ENCODE measurements at regions not wholly inside any gene's neighbourhood (a gene's known extent, or its start where the extent isn't known, plus 50 kb on each side); places are given as distances from the start of the nearest gene placed in this dataset.

GRCh38 chr2:216754812-216755211, 59.5 kb upstream of the IGFBP5 start:
- TF ChIP-seq, protein P1, sequence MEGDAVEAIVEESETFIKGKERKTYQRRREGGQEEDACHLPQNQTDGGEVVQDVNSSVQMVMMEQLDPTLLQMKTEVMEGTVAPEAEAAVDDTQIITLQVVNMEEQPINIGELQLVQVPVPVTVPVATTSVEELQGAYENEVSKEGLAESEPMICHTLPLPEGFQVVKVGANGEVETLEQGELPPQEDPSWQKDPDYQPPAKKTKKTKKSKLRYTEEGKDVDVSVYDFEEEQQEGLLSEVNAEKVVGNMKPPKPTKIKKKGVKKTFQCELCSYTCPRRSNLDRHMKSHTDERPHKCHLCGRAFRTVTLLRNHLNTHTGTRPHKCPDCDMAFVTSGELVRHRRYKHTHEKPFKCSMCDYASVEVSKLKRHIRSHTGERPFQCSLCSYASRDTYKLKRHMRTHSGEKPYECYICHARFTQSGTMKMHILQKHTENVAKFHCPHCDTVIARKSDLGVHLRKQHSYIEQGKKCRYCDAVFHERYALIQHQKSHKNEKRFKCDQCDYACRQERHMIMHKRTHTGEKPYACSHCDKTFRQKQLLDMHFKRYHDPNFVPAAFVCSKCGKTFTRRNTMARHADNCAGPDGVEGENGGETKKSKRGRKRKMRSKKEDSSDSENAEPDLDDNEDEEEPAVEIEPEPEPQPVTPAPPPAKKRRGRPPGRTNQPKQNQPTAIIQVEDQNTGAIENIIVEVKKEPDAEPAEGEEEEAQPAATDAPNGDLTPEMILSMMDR (IDR thresholded peaks at IDR 0.05): no peak
- TF ChIP-seq POLR2A (IDR thresholded peaks at IDR 0.05): no peak
